ENCODE measurements at regions not wholly inside any gene's neighbourhood (a gene's known extent, or its start where the extent isn't known, plus 50 kb on each side); places are given as distances from the start of the nearest gene placed in this dataset.

- in situ Hi-C loops (cut with HindIII; ENCODE audit: low sequenced_read_pairs) = no loop called here
Observed at GRCh38 chr2:217538719-217539118, 464.1 kb downstream of the TNS1 start.

GRCh38 chr2:217535957-217536708, 466.7 kb downstream of the TNS1 start:
- in situ Hi-C loops (cut with HindIII; ENCODE audit: low sequenced_read_pairs) = no loop called here

- in situ Hi-C loops (cut with HindIII; ENCODE audit: low sequenced_read_pairs) = no loop called here
Observed at GRCh38 chr2:217530392-217531090, 472.3 kb downstream of the TNS1 start.

GRCh38 chr2:217529271-217529670, 473.5 kb downstream of the TNS1 start:
- in situ Hi-C loops (cut with HindIII; ENCODE audit: low sequenced_read_pairs) = no loop called here

GRCh38 chr2:217527590-217528202, 475.1 kb downstream of the TNS1 start:
- in situ Hi-C loops (cut with HindIII; ENCODE audit: low sequenced_read_pairs) = no loop called here

GRCh38 chr2:217525076-217525475, 477.7 kb downstream of the TNS1 start:
- in situ Hi-C loops (cut with HindIII; ENCODE audit: low sequenced_read_pairs) = no loop called here

- in situ Hi-C loops (cut with HindIII; ENCODE audit: low sequenced_read_pairs) = no loop called here
Observed at GRCh38 chr2:217523286-217523685, 479.5 kb downstream of the TNS1 start.

- in situ Hi-C loops (cut with HindIII; ENCODE audit: low sequenced_read_pairs) = no loop called here
Observed at GRCh38 chr2:217521820-217522219, 481.0 kb downstream of the TNS1 start.

GRCh38 chr2:217520356-217521010, 482.3 kb downstream of the TNS1 start:
- in situ Hi-C loops (cut with HindIII; ENCODE audit: low sequenced_read_pairs) = no loop called here

- in situ Hi-C loops (cut with HindIII; ENCODE audit: low sequenced_read_pairs) = no loop called here
Observed at GRCh38 chr2:217517402-217517801, 485.4 kb downstream of the TNS1 start.

- in situ Hi-C loops (cut with HindIII; ENCODE audit: low sequenced_read_pairs) = no loop called here
Observed at GRCh38 chr2:217515615-217516309, 487.0 kb downstream of the TNS1 start.

- in situ Hi-C loops (cut with HindIII; ENCODE audit: low sequenced_read_pairs) = no loop called here
Observed at GRCh38 chr2:217513258-217513657, 489.5 kb downstream of the TNS1 start.

GRCh38 chr2:217512728-217513127, 490.1 kb downstream of the TNS1 start:
- in situ Hi-C loops (cut with HindIII; ENCODE audit: low sequenced_read_pairs) = no loop called here

GRCh38 chr2:217512259-217512658, 490.5 kb downstream of the TNS1 start:
- in situ Hi-C loops (cut with HindIII; ENCODE audit: low sequenced_read_pairs) = no loop called here

GRCh38 chr2:217511850-217512249, 490.9 kb downstream of the TNS1 start:
- in situ Hi-C loops (cut with HindIII; ENCODE audit: low sequenced_read_pairs) = no loop called here

GRCh38 chr2:217510771-217511291, 492.0 kb downstream of the TNS1 start:
- in situ Hi-C loops (cut with HindIII; ENCODE audit: low sequenced_read_pairs) = no loop called here

GRCh38 chr2:217505303-217505702, 497.5 kb downstream of the TNS1 start:
- in situ Hi-C loops (cut with HindIII; ENCODE audit: low sequenced_read_pairs) = loop anchor here (10.0 kb wide), 1 partner anchor 341 kb away; no protein-coding TSS in a partner anchor

- in situ Hi-C loops (cut with HindIII; ENCODE audit: low sequenced_read_pairs) = loop anchor here (10.0 kb wide), 1 partner anchor 337 kb away; no protein-coding TSS in a partner anchor
Observed at GRCh38 chr2:217501887-217502286, 500.9 kb downstream of the TNS1 start.

GRCh38 chr2:217497843-217498377, 504.9 kb downstream of the TNS1 start:
- in situ Hi-C loops (cut with HindIII; ENCODE audit: low sequenced_read_pairs) = no loop called here

GRCh38 chr2:217494557-217494956, 508.2 kb downstream of the TNS1 start:
- in situ Hi-C loops (cut with HindIII; ENCODE audit: low sequenced_read_pairs) = no loop called here

Measured in DLD1 (cell line).